NCI-H2196 treated with DMSO at 0.1 percent for 48 hours (cell line): ENCODE measurements at regions not wholly inside any gene's neighbourhood (a gene's known extent, or its start where the extent isn't known, plus 50 kb on each side); places are given as distances from the start of the nearest gene placed in this dataset.
A peak's percentile ranks its signal among the peaks of the same experiment; 100 is the strongest.
"Not testable (repeated sequence)": the region's sequence is repeated elsewhere in the genome, so short reads cannot be mapped to it uniquely, and the experiment has no call there.

Source experiments
- DNase-seq: peaks from one replicate; lab custom pipeline; 2025; ENCODE audit not compliant: unreplicated experiment; lab: John Stamatoyannopoulos, UW

DNA sequence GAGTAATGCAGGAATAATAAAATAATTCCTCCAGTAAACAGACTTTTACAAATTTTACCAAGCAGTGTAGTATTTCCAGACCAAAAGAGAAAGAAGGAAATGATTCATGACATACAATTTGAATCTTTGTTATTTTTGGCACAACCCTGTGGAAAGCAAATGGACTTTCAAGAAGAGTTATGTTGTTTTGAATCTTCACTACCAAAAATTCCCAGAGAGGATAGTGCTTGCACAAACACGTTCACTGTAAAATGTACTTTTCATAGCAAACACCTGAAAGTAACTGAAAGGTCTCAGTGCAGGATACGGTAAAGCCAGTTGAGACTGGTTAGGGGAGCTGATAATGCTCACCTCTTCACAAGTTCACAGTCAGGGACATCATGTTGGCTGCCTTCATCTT is 107.1 kb downstream of the USP22 start:
- no peak for DNase-seq

GRCh38 chr17:20938244-20938643 is 104.6 kb downstream of the USP22 start:
- DNase-seq = no peak

GRCh38 chr17:20938988-20939615 is 103.7 kb downstream of the USP22 start:
- no peak for DNase-seq

DNA sequence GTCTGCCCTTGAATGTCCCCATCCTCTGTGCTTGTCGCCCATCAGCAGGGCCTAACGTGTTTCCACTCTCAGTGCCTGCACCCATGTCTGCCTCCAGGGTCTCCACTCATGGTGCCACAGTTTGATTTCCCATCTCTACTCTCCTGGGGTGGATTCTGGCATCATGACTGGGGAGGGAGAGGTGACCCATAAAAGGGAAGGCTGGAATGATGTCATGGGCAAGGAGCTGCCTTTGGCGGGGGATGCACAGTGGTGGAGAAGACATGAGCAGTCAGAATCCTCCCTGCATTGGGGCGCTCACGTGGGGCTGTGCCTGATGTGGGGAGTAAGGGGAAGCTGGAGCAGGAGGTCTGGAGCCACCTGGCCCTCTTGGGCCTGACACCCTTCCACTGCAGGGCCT is 100.9 kb downstream of the USP22 start:
- DNase-seq = no peak

DNA sequence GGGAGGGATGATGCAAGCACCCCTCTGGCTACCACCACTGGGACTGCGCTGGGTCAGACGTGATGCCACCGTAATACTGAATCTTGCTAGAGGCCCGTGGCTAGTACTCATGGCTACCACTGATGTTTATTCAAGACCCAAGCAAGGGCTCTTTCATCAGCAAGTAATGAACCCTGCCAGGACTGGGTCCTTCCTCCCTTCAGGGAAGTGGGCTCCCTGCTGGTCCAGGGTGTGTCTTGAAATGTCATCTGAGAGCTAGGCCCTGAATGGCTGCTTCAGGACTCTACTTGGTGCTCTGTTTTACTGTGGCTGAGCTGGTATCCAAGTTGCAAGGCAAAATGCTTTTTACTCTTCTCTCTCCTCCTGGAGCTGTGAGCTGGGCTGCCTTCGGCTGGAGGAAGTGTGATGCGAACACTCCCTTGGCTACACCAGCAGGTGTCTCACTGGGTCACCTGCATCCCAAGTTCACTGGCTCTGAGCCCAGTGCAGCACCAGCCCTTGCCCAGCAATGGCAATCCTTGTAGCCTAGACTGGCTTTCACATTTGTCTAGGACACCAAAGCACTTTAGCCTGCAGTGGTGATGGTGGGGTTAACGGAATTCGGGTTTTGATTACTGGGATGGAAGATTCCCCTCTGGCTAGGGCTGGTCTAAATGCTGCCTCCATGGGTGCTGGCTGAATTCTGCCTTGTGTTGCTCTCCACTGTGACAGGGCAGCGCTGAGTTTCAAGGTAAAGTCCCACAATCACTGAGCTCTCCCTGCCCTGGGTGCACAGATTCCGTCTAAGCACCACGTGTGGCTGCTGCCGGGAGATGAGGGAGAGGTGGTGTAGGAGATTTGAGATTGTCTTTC is 98.6 kb downstream of the USP22 start:
- DNase-seq = peak; percentile 27

DNA sequence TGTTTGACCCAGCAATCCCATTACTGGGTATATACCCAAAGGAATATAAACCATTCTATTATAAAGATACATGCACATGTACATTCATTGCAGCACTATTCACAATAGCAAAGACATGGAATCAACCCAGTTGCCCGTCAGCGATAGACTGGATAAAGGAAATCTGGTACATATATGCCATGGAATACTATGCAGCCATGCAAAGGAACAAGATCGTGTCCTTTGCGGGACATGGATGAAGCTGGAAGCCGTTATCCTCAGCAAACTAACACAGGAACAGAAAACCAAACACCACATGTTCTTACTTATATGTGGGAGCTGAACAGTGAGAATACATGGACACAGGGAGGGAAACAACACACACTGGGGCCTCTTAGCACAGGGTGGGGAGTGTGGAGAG is 95.1 kb downstream of the USP22 start:
- not testable (repeated sequence) for DNase-seq

DNA sequence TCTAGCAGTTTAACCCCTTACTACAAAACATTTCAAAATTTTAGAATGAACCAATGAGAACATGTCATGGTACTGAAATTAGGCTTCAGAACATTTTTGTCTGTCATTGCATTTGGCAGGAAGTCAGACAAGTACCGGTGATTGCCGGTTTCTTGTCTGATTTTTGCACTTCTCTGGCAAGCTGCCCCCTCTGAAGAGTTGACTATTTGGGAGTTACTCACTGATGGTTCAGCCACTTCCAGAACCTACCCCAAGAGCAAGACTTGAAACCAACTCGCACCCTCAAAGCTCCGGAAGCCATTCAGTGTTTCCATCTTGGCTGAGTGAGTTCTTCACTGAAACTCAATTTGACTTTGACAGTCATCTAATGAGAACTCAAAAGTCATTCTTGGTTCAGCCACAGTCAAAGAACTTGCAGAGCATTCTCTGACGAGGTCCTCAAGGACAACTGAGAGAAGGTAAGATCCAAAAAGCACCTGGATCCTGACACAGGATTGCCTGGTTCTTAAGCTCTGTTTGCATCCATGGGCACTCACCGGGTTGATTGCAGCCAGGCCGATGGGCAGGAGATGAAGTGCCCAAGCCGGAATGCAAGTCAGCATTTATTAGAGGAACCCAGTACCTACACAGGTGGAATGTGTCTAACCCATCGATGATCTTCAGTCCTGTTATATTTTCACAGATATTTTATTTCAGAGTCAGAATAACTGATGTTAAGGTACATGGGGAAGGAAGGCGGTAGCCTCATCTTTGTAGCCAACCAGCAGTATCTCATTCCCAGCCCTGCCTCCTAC is 93.6 kb downstream of the USP22 start:
- DNase-seq = no peak
